Stimulated activated memory B cell treated with anti-CD40 and anti-IgM and Interleukin-4, amounts not matched to agents 10 μg/mL and 1 μg/mL and 100 μg/mL, for 72 hours (primary cell): ENCODE measurements at regions not wholly inside any gene's neighbourhood (a gene's known extent, or its start where the extent isn't known, plus 50 kb on each side); places are given as distances from the start of the nearest gene placed in this dataset.
A peak's percentile ranks its signal among the peaks of the same experiment; 100 is the strongest.

ENCODE experiments used
- ATAC-seq: fragments of 150-1000 bp; cut with Tn5 transposase; 2 replicates; pipeline ENCODE4 v1.10.0; 2021
- H3K27ac Mint-ChIP-seq: one replicate; pipeline ENCODE4 v1.8.0; 2022; ENCODE audit warnings: mild to moderate bottlenecking, mixed read lengths
- H3K27me3 Mint-ChIP-seq: one replicate; pipeline ENCODE4 v1.8.0; 2022; ENCODE audit warnings: mixed read lengths
- H3K36me3 Mint-ChIP-seq: one replicate; pipeline ENCODE4 v1.8.0; 2022; ENCODE audit warnings: mixed read lengths
- H3K4me1 Mint-ChIP-seq: one replicate; pipeline ENCODE4 v1.8.0; 2022; ENCODE audit warnings: mixed read lengths
- H3K4me3 Mint-ChIP-seq: one replicate; pipeline ENCODE4 v1.8.0; 2022; ENCODE audit warnings: mild to moderate bottlenecking, moderate library complexity, mixed read lengths
- H3K9me3 Mint-ChIP-seq: one replicate; pipeline ENCODE4 v1.8.0; 2022; ENCODE audit warnings: mixed read lengths

DNA sequence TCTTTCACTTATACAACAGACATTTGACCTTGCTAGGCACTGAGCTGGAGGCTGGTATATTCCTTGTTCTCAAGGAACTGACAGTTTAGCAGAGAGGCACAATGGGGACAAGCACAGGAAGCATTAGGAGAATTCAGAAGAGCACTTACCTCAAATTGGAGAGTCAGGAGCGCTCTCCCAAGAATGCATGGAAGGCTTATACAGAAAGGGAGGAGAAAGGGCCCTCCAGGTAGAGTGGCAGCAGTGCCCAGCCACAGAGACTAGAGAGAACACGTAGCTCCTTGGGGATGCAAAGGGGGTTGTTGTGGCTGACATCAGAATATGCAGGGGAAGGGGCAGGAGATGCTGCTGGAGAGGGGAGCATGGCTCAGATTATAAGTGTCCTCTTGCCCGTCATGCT, 78.2 kb upstream of the MKLN1 start:
- Mint-ChIP-seq H3K27ac (no peak overlapping the region), H3K9me3 (peaks cover 10% of the 10 kb centered on the region), H3K4me3 (no peak overlapping the region), H3K4me1 (no peaks in the 10 kb centered on the region), H3K36me3 (peaks cover 10% of the 10 kb centered on the region), H3K27me3 (peaks cover 17% of the 10 kb centered on the region)
- ATAC-seq: no peak

DNA sequence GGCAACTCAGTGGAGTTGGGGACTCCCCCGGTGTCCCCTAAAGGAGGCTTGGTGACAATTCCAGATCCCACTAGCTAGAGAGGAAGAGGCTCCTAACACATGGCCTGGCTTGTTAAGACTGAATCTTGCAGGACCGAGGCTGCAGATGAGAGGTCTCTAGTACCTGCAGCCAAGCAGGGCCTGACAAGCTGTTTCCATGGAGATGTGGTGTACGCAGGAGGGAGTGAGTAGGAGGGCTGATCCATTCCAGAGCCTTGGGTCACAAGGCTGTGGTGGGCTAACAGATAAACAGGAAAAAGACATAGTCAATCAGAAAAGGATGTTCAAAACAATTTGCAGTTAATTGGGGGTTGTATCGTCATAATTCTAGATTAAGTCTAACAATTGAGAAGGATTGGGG, 77.3 kb upstream of the MKLN1 start:
- Mint-ChIP-seq H3K36me3 (peaks cover 14% of the 10 kb centered on the region), H3K4me3 (no peak overlapping the region), H3K4me1 (no peaks in the 10 kb centered on the region), H3K9me3 (peaks cover 15% of the 10 kb centered on the region), H3K27ac (no peak overlapping the region), H3K27me3 (peaks cover 17% of the 10 kb centered on the region)
- no peak for ATAC-seq

DNA sequence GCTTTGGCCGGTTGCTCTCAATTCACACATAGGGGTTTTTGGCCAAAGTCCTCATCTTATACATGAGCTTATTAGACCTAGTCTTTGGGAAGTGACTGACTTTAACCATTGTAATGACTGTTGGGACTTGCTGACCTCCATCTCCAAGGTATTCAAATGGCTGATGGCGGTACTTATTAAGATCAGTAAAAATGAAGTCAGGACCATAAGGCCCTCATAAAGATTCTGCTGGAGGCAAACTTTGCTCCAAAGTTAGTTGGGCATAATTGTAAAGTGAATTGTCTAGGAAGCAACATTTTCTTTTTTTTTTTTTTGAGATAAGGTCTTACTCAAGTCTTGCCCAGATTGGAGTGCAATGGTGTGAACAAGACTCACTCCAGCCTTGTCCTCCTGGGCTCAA, 76.3 kb upstream of the MKLN1 start:
- Mint-ChIP-seq H3K9me3 (peaks cover 17% of the 10 kb centered on the region), H3K36me3 (peaks cover 14% of the 10 kb centered on the region), H3K27me3 (peaks cover 17% of the 10 kb centered on the region), H3K4me1 (no peaks in the 10 kb centered on the region), H3K27ac (no peak overlapping the region), H3K4me3 (no peak overlapping the region)
- ATAC-seq: no peak

DNA sequence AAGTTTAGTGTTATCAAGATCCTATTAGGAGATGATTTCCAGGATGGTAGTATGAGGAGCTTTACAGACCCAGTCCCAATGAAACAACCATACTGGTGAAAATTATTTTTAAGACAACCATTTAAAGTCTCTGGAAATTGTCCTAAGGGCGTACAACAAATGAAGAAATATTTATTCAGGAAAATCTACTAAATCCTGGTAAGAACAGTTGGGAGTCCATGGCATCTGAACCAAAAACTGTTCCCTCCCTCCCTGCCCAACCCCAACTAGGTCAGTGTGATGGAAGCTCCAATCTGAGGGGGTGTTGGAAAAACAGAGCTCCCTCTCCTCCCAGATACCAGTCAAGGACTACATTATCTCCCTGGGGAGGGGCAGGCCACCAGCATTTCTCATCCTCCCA, 74.7 kb upstream of the MKLN1 start:
- peaks cover 14% of the 10 kb centered on the region for H3K36me3 Mint-ChIP-seq
- H3K4me3 Mint-ChIP-seq: no peak overlapping the region
- peaks cover 17% of the 10 kb centered on the region for H3K27me3 Mint-ChIP-seq
- peaks cover 18% of the 10 kb centered on the region for H3K9me3 Mint-ChIP-seq
- H3K4me1 Mint-ChIP-seq: no peaks in the 10 kb centered on the region
- no peak for ATAC-seq
- H3K27ac Mint-ChIP-seq: no peak overlapping the region

DNA sequence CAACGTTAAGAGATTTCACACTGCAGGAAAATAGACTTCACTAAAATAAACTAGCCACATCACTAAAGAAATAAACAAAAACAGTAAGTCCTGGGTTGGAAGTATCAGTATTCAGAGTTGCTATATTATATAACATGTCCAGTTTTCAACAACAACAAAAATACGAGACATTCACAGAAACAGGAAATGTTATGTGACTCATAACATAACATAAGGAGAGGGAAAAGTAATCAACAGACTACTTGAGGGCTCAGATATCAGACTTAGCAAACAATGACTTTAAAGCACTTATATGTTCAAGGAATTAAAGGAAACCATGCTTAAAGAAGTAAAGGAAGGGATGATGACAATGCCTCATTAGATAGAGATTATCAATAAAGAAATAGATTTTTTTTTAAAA, 73.5 kb upstream of the MKLN1 start:
- H3K9me3 Mint-ChIP-seq: peaks cover 18% of the 10 kb centered on the region
- no peak overlapping the region for H3K27ac Mint-ChIP-seq
- peaks cover 14% of the 10 kb centered on the region for H3K36me3 Mint-ChIP-seq
- no peak for ATAC-seq
- no peaks in the 10 kb centered on the region for H3K4me1 Mint-ChIP-seq
- H3K27me3 Mint-ChIP-seq: peaks cover 15% of the 10 kb centered on the region
- no peak overlapping the region for H3K4me3 Mint-ChIP-seq

DNA sequence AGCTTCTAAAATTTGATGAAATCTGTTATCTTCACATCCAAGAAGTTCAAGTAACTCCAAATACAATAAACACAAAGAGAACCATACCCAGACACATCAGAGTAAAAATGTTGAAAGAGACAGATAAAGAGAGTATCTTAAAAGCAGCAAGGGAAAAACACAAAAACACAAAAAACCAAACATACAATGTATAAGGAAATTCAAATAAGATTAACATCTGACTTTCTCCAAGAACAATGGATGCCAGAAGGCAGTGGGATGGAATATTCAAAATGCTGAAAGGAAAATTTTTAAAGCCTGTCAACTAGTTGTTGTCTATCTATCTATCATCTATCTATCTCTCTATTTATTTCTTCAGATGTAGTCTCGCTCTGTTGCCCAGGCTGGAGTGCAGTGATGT, 72.4 kb upstream of the MKLN1 start:
- H3K36me3 Mint-ChIP-seq: peaks cover 14% of the 10 kb centered on the region
- H3K27me3 Mint-ChIP-seq: peaks cover 5% of the 10 kb centered on the region
- H3K27ac Mint-ChIP-seq: no peak overlapping the region
- H3K9me3 Mint-ChIP-seq: peaks cover 18% of the 10 kb centered on the region
- no peaks in the 10 kb centered on the region for H3K4me1 Mint-ChIP-seq
- ATAC-seq: no peak
- no peak overlapping the region for H3K4me3 Mint-ChIP-seq

DNA sequence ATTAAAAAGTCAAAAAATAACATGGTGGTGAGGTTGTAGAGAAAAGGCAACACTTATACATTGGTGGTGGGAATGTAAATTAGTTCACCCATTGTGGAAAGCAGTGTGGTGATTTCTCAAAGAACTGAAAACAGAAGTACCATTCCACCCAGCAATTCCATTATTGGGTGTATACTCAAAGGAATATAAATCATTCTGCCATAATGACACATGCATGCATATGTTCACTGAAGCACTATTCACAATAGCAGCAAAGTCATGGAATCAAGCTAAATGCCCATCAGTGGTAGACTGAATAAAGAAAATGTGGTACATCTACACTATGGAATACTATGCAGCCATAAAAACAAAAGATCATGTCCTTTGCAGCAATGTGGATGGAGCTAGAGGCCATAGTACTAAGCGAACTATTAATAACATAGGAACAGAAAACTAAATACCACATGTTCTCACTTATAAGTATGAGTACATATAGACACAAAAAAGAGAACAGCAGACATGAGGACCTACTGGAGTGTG, 66.1 kb upstream of the MKLN1 start:
- no peaks in the 10 kb centered on the region for H3K9me3 Mint-ChIP-seq
- no peak overlapping the region for H3K27ac Mint-ChIP-seq
- H3K4me3 Mint-ChIP-seq: no peak overlapping the region
- no peaks in the 10 kb centered on the region for H3K27me3 Mint-ChIP-seq
- no peak for ATAC-seq
- no peaks in the 10 kb centered on the region for H3K36me3 Mint-ChIP-seq
- peaks cover 16% of the 10 kb centered on the region for H3K4me1 Mint-ChIP-seq

DNA sequence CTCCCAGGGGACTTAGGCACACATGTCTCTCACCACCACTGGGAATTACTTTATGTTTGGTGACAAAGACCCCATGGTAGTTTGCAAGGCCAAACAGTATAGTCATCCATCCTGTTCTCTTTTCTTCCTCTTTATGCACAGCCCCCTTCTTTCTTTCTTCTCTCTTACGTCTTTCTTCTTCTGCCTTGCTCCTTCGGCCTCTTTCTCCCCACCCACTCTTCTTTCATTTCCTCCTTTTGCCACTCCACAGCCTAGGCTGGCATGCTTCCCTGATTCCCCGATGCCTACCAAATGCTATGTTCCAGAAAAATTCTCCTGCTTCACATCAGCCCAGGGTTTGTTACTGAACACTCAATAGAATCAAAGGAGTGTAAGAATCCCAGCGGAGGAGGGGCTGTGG, 62.4 kb upstream of the MKLN1 start:
- peak; percentile 70 for ATAC-seq
- Mint-ChIP-seq H3K36me3 (no peaks in the 10 kb centered on the region), H3K4me1 (peaks cover 16% of the 10 kb centered on the region), H3K27ac (peak overlapping the region; percentile 1), H3K4me3 (peak overlapping the region; percentile 19), H3K27me3 (no peaks in the 10 kb centered on the region), H3K9me3 (peaks cover 3% of the 10 kb centered on the region)

DNA sequence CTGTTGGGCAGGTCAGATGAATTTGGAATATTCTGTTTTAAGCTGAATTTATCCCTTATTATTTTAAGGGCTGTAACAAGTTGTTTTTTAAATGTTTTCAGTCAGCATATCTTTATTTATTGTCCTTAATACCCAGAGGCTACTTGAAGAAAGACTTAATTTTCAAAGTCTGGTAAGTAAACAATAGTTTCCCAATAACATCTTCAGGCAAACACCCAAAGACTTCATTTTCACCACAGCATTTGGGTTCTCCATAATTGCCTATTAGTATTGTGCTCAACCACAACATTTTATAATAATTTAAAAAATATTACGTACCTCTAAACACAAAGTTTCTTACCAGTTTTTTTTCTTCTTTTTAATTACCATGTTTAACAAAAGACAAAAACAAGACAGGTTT, 60.0 kb upstream of the MKLN1 start:
- Mint-ChIP-seq H3K9me3 (peaks cover 7% of the 10 kb centered on the region), H3K27me3 (no peaks in the 10 kb centered on the region), H3K4me1 (peaks cover 22% of the 10 kb centered on the region)

DNA sequence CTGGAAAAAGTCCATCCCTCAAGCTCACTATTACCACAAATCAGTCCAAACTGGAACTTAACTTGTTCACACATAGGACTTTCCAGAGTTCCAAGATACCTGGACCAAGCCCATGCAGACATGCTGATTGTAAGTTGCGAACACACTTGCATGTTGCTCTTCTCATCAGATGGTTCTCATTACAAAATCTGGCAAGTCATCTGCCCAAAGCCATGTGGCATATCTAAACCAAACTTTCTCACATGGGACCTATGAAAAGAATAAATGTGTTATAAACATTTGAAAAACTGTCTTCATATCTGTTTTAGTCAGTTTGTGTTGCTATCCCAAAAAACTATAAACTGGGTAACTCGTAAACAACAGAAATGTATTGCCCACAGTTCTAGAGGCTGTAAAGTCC, 58.8 kb upstream of the MKLN1 start:
- no peak overlapping the region for H3K4me3 Mint-ChIP-seq
- H3K4me1 Mint-ChIP-seq: peaks cover 34% of the 10 kb centered on the region
- H3K9me3 Mint-ChIP-seq: peaks cover 7% of the 10 kb centered on the region
- H3K27ac Mint-ChIP-seq: no peak overlapping the region
- ATAC-seq: no peak
- H3K36me3 Mint-ChIP-seq: no peaks in the 10 kb centered on the region
- H3K27me3 Mint-ChIP-seq: no peaks in the 10 kb centered on the region

More for the DNA sequence above, 60.0 kb upstream of the MKLN1 start:
- Mint-ChIP-seq H3K27ac (no peak overlapping the region), H3K36me3 (no peaks in the 10 kb centered on the region), H3K4me3 (no peak overlapping the region)
- ATAC-seq: no peak

DNA sequence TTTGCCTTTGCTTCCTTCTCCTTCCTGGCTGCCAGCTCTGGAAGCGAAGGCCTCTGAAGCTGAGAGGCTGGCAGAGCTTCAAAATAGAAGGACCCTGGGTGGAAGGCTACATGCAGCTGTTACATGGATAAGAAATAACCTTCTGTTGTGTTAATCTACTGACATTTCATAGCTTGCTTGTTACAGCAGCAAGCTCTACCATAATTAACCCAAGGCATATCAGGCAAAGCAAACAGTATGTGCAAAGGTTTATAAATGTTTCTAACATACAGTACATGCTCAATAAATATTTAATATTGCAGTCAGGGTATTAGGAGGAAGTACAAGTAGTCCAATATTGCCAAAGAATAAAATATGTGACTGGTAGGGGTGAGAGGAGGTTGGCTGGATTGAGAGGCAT, 55.6 kb upstream of the MKLN1 start:
- H3K27ac Mint-ChIP-seq: no peak overlapping the region
- peaks cover 7% of the 10 kb centered on the region for H3K9me3 Mint-ChIP-seq

DNA sequence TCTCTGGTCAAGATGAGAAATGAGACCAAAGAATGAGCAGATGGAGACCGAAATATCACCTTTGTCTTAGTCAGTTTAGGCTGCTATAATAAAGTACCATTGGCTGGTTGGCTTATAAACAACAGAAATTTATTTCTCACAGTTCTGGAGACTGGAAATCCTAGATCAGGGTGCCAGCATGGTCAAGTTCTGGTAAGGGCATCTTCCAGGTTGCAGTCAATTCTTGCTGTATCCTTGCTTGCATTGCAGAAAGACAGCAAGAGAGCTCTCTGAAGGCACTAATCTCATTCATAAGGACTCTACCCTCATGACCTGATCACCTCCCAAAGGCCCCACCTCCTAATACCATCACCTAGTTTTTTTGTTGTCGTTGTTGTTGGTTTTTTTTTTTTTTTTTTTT, 52.7 kb upstream of the MKLN1 start:
- no peaks in the 10 kb centered on the region for H3K27me3 Mint-ChIP-seq
- H3K4me3 Mint-ChIP-seq: no peak overlapping the region

More for the DNA sequence above, 55.6 kb upstream of the MKLN1 start:
- Mint-ChIP-seq H3K36me3 (no peaks in the 10 kb centered on the region), H3K4me1 (peaks cover 19% of the 10 kb centered on the region), H3K4me3 (no peak overlapping the region), H3K27me3 (no peaks in the 10 kb centered on the region)
- ATAC-seq: no peak

DNA sequence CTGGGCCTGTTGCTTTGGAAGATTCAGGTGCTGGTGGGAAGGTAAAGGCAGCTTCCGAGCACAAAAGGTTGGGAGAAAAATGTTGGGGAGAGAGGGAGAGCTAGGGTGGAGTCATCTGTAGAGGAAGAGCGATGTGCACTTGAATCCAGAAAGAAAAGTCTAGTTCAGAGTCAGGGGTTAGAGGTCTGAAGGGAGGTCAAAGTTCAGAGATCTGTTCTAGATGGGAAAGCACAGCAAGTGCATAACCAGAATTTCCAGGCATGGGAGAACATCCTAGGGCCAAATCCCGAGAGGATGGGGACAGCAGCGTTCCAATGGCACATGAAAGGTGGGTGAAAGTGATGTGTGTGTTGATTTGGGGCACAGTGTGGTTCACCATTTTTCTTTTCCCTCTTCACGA, 51.5 kb upstream of the MKLN1 start:
- Mint-ChIP-seq H3K27ac (no peak overlapping the region), H3K4me1 (peaks cover 19% of the 10 kb centered on the region), H3K36me3 (no peaks in the 10 kb centered on the region), H3K4me3 (no peak overlapping the region), H3K27me3 (no peaks in the 10 kb centered on the region), H3K9me3 (peaks cover 8% of the 10 kb centered on the region)
- ATAC-seq: no peak

More for the DNA sequence above, 52.7 kb upstream of the MKLN1 start:
- Mint-ChIP-seq H3K4me1 (peaks cover 19% of the 10 kb centered on the region), H3K9me3 (peaks cover 7% of the 10 kb centered on the region), H3K27ac (no peak overlapping the region), H3K36me3 (no peaks in the 10 kb centered on the region)
- no peak for ATAC-seq

DNA sequence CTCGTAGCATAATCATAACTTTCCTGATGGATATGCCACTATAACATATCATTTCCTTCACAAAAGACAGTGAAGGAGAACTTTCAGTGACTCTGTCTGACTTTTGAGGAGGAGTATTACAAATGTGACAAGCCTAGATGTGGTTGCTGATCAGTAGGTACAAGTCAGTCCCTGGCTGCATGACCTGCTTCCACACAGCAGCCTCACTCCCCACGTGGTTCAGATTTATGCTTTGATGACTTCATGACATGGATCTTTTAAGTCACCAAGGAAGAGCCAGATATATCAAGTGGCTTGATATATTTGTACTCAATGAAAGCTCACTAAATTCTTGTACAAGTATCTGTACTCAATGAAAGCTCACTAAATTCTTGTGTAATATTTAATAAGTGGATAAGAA, 50.9 kb upstream of the MKLN1 start:
- peaks cover 19% of the 10 kb centered on the region for H3K4me1 Mint-ChIP-seq
- no peak overlapping the region for H3K27ac Mint-ChIP-seq
- H3K9me3 Mint-ChIP-seq: peaks cover 10% of the 10 kb centered on the region
- no peaks in the 10 kb centered on the region for H3K27me3 Mint-ChIP-seq
- no peaks in the 10 kb centered on the region for H3K36me3 Mint-ChIP-seq
- ATAC-seq: no peak
- no peak overlapping the region for H3K4me3 Mint-ChIP-seq
